D721Med (cell line): ENCODE measurements at regions not wholly inside any gene's neighbourhood (a gene's known extent, or its start where the extent isn't known, plus 50 kb on each side); places are given as distances from the start of the nearest gene placed in this dataset.
A peak's percentile ranks its signal among the peaks of the same experiment; 100 is the strongest.

ENCODE experiments used
- DNase-seq: peaks from one replicate; pipeline ENCODE4 v3.0.0; 2011; ENCODE audit warnings: low spot score; ENCODE audit not compliant: insufficient read length
- FAIRE-seq: peaks from 2 replicates; lab custom pipeline; 2011; peaks lifted over from hg19 to GRCh38; lab: Jason Lieb, UNC
- CTCF ChIP-seq: IDR thresholded peaks from 2 replicates; pipeline ENCODE4 v1.5.1; 2012; ENCODE audit warnings: mild to moderate bottlenecking, control low read depth; ENCODE audit not compliant: insufficient read depth; ENCODE audit errors: missing control alignments

GRCh38 chr15:62287066-62287857, 122.2 kb upstream of the C2CD4B start:
- no peak for TF ChIP-seq CTCF
- no peak for DNase-seq

GRCh38 chr15:62288361-62289017, 123.4 kb upstream of the C2CD4B start:
- no peak for TF ChIP-seq CTCF
- DNase-seq = no peak
- FAIRE-seq = peak; percentile 21

More at GRCh38 chr15:62287066-62287857, 122.2 kb upstream of the C2CD4B start:
- FAIRE-seq = no peak

GRCh38 chr15:62291262-62291661, 126.2 kb upstream of the C2CD4B start:
- no peak for DNase-seq
- TF ChIP-seq CTCF = no peak
- no peak for FAIRE-seq

GRCh38 chr15:62296756-62297507, 131.8 kb upstream of the C2CD4B start:
- TF ChIP-seq CTCF = no peak
- DNase-seq (no peak), FAIRE-seq (no peak)

- FAIRE-seq = no peak
- no peak for DNase-seq
- TF ChIP-seq CTCF = no peak
Observed at GRCh38 chr15:62297522-62297921, 132.4 kb upstream of the C2CD4B start.

- no peak for FAIRE-seq
- no peak for TF ChIP-seq CTCF
- no peak for DNase-seq
Observed at GRCh38 chr15:62297933-62298332, 132.8 kb upstream of the C2CD4B start.

- TF ChIP-seq CTCF = no peak
- DNase-seq (no peak), FAIRE-seq (no peak)
Observed at GRCh38 chr15:62298811-62299210, 133.7 kb upstream of the C2CD4B start.
